Kidney capillary endothelial cell (primary cell): ENCODE measurements at regions not wholly inside any gene's neighbourhood (a gene's known extent, or its start where the extent isn't known, plus 50 kb on each side); places are given as distances from the start of the nearest gene placed in this dataset.

ENCODE experiments used
- DNase-seq: peaks from one replicate; pipeline ENCODE4 v3.0.0-alpha.2; 2018; ENCODE audit warnings: low spot score

DNA sequence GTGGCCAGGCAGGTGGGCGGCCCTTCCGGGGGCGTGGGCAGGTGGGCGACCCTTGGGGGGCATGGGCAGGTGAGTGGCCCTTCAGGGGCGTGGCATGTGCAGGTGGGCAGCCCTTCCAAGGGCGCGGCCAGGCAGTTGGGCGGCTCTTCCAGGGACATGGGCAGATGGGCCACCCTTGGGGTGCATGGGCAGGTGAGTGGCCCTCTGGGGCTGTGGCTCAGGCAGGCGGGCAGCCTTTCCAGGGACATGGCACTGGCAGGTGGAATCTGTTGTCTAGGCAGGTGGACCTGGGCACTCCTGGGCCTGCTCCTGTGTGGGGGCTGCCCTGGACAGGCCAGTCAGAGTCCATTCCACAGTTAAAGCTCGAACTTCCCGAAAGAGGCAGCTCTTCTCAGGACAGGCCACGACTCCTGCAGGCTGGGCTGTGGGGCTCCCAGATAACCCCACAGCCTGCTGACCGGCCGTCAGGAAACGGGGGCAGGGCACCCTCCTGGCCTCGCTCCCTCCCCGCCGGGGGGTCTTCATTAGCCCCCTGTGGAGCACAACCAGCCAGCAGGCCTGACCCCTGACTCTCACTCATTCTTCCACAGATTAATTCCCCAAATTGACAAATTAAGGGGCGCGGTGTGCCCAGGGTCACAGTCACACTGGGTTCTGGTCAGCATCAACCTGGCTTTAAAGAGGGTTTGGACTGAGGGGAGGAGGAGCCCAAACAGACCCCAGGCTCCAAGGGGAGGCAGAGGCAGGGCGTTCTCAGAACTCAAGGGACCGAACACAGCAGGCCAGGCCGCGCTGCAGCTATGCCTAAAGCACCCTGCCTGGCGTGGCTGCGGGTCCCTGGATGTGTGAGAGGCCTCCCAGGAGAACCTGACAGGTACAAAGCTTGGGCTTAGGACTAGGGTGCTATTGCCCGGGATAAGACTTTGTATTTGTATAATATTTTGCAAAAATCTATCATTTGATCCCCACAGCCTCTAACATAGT is 130.0 kb downstream of the DLL1 start:
- DNase-seq = no peak

- no peak for DNase-seq
Measured at GRCh38 chr6:170160031-170160627, 130.7 kb downstream of the DLL1 start.

DNA sequence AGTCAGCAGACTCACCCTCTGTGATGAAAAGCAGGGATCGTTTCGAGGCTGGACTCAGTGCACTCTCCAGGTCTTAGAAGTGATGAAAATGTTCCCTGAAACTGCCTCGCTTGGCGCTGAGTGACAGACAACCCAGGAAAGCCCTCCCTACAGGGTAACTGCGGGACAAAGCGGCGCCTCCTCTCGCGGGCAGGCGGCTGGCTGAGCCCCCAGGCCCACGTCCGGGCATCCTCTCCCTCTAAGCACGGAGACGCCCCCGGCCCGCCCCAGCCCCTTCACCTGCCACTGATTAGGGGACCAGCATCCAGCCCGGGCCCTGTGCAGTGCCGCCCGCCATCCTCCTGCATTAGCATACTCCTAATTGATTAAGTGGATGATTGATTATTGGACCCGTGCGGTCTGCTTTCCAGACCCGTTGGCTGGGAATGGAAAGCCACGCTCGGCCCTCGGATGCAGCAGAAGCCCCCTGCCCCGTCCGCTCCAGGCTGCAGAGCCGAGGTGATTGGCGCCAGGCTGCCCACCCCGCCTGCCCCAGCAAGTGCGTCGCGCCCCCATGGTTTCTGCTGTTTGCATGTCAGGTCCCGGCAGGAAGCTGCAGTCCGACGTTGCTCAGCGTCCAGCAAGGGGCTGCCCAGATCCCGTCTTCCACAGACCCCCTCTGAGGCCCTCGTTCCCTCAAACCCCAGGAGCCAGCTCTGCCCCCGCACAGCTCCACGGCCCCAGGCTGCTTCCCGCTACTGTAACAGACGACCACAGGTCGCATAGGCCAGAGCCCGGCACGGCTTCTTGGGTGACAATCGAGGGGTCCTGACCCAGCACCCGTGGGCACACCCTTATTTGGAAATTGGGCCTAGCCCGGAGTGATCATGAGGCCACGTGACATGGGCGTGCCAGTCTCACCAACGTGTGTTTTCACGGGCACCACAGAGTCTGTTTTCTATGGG is 131.6 kb downstream of the DLL1 start:
- no peak for DNase-seq

- DNase-seq = no peak
Measured at GRCh38 chr6:170158296-170159021, 132.4 kb downstream of the DLL1 start.

DNA sequence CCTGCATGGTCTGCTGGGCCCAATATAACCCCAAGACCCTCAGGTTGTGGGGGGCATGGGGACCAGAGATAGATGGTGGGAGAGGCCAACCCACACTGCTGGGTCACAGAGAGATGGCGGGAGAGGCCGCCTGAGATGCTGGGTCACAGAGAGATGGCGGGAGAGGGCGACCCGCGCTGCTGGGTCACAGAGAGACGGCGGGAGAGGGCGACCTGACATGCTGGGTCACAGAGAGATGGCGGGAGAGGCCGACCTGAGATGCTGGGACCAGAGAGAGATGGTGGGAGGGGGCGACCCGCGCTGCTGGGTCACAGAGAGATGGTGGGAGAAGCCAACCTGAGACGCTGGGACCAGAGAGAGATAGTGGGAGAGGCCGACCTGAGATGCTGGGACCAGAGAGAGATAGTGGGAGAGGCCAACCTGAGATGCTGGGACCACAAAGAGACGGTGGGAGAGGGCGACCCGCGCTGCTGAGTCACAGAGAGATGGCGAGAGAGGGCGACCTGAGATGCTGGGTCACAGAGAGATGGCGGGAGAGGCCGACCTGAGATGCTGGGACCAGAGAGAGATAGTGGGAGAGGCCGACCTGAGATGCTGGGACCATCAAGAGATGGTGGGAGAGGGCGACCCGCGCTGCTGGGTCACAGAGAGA is 133.2 kb downstream of the DLL1 start:
- DNase-seq = no peak

GRCh38 chr6:170156448-170157375 is 134.2 kb downstream of the DLL1 start:
- no peak for DNase-seq

GRCh38 chr6:170155464-170156196 is 135.2 kb downstream of the DLL1 start:
- DNase-seq = no peak

- no peak for DNase-seq
Measured at GRCh38 chr6:170153436-170154319, 137.2 kb downstream of the DLL1 start.

- DNase-seq = no peak
Measured at GRCh38 chr6:170152989-170153388, 137.9 kb downstream of the DLL1 start.

- peak; percentile 88 for DNase-seq
Measured at GRCh38 chr6:170152124-170152926, 138.6 kb downstream of the DLL1 start.

- peak; percentile 31 for DNase-seq
Measured at GRCh38 chr6:170151804-170152123, 139.1 kb downstream of the DLL1 start.

DNA sequence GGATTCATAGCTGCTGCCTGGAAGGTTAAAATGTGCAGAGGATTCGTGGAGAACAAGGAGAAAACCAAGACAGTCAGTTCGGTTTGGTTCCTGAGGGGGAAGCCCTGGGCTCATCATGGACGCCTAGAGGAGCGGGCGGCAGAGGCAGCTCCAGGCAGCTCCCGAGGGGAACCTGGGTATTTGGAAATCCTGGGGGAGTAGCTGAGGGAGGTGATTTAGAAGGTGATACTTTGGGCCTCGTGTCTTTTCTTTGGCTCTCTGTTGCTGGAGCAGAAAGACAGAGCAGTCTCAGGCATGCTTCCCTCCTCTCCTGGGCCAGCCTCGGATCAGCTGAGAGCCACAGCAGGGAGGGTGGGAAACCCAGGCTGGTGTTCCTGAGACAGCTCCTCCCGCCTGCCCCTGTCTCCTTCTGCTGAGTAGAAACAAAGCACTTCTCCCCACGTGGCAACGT is 139.5 kb downstream of the DLL1 start:
- DNase-seq = no peak

GRCh38 chr6:170150590-170150945 is 140.3 kb downstream of the DLL1 start:
- DNase-seq = no peak

DNA sequence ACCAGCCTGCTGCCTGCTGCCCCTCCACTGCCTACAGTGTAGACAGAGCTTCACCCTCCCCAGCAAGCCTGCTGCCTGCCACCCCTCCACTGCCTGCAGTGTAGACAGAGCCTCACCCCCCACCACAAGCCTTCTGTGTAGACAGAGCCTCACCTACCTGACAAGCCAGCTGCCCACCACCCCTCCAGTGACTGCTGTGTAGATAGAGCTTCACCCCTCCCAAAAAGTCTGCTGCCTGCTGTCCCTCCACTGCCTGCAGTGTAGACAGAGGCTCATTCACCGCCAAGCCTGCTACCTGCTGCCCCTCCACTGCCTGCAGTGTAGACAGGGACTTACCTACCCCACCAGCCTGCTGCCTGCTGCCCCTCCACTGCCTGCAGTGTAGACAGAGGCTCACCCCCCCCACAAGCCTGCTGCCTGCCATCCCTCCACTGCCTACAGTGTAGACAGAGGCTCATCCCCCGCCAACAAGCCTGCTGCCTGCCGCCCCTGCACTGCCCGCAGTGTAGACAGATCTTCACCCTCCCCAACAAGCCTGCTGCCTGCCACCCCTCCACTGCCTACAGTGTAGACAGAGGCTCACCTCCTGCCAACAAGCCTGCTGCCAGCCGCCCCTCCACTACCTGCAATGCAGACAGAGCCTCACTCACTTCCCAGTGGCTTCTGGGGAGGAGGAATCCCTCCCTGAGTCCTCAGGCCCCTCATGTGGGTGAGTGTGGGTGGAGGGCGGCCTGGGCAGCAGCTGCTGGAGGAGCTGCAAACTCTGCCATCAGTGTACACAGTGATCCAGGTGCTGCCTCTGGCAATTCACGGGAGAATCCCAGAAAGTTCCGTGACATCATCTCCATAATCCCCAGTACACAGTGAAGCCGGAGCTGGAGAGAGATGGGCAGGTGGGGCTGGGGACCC is 140.9 kb downstream of the DLL1 start:
- DNase-seq = no peak

GRCh38 chr6:170148709-170149470 is 142.0 kb downstream of the DLL1 start:
- DNase-seq = no peak
